H1 (cell line): ENCODE measurements at regions not wholly inside any gene's neighbourhood (a gene's known extent, or its start where the extent isn't known, plus 50 kb on each side); places are given as distances from the start of the nearest gene placed in this dataset.

Experiments
- POLR2A ChIP-seq, 2 experiments: IDR thresholded peaks; 1 replicate in 1 of 2; 2 replicates in 1 of 2; pipeline ENCODE4 v1.6.1; 2011; ENCODE audit warnings: low read depth in 2 of 2, low read length in 2 of 2, mild to moderate bottlenecking in 2 of 2; ENCODE audit errors: control extremely low read depth in 1 of 2
- TF ChIP-seq, protein P1 (sequence below), 3 experiments: IDR thresholded peaks; 1 replicate in 2 of 3; 2 replicates in 1 of 3; pipeline versions ENCODE4 v1.5.1 to v1.6.1; 2011; ENCODE audit warnings: low read length in 3 of 3, mild to moderate bottlenecking in 3 of 3, inconsistent platforms in 2 of 3, low read depth in 1 of 3, moderate library complexity in 1 of 3; ENCODE audit not compliant: insufficient read depth in 1 of 3; ENCODE audit errors: control extremely low read depth in 1 of 3

DNA sequence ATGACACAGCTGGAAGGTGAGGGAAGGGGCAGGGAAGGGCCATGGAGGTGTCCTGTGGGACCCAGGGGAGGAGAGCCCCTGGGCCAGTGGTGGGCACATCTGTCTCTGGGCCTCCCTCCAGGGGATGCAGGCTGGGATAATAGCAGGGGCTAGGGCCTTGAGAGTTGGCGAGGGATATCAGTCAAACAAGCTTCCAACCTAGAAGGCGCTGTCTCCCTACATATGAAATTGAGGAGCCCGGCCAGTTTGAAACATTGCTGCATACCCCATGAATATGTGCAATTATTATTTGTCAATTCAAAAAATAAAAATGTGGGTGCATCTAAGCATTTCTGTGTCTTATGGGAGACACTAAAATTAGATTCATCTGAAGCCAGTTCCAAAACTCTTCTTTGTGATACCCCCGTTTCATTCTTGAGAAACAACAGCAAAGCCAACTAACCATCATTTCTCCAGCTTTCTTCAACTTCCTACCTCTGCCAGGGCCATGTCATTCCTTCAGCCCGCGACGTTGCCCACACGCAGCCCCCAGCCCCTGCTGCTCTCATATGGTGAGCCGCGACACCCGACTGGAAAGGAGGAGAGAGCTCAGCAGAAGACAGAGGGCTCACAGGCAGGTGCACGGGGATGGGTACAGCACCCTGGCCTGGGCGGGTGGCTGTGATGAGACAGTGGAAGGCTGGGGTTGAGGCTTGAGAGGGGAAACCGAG is 418.7 kb downstream of the GLRX3 start:
- no peak for TF ChIP-seq POLR2A (IDR thresholded peaks at IDR 0.05; ENCODE audit: control extremely low read depth in 1 of 2, low read depth in 2 of 2, low read length in 2 of 2)
- TF ChIP-seq, protein P1, sequence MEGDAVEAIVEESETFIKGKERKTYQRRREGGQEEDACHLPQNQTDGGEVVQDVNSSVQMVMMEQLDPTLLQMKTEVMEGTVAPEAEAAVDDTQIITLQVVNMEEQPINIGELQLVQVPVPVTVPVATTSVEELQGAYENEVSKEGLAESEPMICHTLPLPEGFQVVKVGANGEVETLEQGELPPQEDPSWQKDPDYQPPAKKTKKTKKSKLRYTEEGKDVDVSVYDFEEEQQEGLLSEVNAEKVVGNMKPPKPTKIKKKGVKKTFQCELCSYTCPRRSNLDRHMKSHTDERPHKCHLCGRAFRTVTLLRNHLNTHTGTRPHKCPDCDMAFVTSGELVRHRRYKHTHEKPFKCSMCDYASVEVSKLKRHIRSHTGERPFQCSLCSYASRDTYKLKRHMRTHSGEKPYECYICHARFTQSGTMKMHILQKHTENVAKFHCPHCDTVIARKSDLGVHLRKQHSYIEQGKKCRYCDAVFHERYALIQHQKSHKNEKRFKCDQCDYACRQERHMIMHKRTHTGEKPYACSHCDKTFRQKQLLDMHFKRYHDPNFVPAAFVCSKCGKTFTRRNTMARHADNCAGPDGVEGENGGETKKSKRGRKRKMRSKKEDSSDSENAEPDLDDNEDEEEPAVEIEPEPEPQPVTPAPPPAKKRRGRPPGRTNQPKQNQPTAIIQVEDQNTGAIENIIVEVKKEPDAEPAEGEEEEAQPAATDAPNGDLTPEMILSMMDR (IDR thresholded peaks at IDR 0.05; ENCODE audit: control extremely low read depth in 1 of 3, insufficient read depth in 1 of 3, low read depth in 1 of 3, low read length in 3 of 3), result no peak
